ENCODE measurements at regions not wholly inside any gene's neighbourhood (a gene's known extent, or its start where the extent isn't known, plus 50 kb on each side); places are given as distances from the start of the nearest gene placed in this dataset.

DNA sequence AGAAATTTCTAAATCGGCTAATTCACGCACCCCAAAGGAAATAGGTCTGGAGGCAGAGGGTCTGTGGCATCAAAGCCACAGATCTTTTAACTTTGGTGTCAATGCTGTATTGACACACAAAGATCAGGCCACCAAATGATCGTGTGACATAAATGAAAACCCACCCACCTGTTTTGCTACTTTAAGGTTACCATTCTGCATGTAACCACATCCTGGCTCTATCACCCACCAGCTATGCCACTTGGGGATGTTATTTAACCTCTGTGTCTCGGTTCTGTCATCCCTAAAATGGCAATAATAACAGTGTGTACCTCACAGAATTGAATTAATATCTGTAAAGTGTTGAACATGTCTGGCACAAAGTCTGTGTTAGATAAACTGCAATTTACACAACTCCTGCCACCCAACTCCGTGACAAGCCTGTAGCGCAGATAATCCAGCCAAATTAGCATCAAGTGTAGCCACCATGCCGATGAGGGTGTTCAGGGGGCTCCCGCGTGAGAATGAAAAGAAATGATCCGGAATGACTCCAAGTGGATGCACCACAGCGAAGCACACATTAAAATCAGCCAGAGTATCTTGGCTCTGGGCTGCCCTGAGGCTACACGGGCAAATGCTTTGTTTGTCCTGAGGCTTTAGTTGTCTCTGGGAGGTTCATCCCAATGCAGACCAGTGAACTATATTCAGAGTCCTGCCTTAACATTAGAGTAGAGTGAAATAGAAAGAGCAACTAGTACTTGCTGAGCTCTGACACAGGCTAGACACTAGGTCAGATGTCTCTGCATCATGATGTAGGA, 158.4 kb upstream of the NEBL start:
- H3K27ac ChIP-seq, result no peak overlapping the region
- TF ChIP-seq, protein P1, sequence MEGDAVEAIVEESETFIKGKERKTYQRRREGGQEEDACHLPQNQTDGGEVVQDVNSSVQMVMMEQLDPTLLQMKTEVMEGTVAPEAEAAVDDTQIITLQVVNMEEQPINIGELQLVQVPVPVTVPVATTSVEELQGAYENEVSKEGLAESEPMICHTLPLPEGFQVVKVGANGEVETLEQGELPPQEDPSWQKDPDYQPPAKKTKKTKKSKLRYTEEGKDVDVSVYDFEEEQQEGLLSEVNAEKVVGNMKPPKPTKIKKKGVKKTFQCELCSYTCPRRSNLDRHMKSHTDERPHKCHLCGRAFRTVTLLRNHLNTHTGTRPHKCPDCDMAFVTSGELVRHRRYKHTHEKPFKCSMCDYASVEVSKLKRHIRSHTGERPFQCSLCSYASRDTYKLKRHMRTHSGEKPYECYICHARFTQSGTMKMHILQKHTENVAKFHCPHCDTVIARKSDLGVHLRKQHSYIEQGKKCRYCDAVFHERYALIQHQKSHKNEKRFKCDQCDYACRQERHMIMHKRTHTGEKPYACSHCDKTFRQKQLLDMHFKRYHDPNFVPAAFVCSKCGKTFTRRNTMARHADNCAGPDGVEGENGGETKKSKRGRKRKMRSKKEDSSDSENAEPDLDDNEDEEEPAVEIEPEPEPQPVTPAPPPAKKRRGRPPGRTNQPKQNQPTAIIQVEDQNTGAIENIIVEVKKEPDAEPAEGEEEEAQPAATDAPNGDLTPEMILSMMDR (IDR thresholded peaks at IDR 0.05), result no peak
- TF ChIP-seq POLR2A (IDR thresholded peaks at IDR 0.05) (no peak), POLR2AphosphoS5 (IDR thresholded peaks at IDR 0.05) (no peak)

DNA sequence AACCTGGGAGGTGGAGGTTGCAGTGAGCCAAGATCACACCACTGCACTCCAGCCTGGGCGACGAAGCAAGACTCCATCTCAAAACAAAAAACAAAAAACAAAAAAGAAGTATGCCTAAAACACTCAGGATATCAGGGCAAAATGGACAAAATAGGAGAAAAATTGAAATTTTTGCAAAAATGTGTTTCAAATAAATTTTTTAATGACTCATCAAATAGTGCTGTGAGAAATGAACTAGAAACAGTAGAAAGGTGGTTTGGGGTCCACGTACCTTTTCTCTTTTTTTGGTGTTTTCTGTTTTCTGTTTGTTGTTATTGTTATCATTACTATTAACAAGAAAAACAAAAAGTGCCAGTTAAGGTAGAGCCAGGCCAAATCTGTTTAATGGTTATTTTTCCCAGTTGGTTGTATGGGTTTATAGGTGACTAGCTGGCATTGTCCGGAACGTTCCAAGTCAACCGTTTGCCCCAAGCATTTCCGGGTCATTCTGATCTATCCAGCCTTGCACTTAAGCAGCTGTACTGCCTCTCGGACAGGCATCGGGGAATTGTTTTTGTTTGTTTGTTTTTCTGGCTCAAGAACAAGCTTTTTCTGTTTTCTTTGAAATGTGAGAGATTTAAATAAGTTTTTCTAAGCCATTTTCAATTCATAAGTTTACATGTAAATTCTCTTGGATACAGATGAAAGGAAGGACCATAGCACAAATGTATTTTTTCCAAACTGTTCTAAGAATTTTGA, 157.0 kb upstream of the NEBL start:
- TF ChIP-seq, protein P1 (IDR thresholded peaks at IDR 0.05), result no peak
- TF ChIP-seq POLR2A (IDR thresholded peaks at IDR 0.05), result no peak
- no peak for TF ChIP-seq POLR2AphosphoS5 (IDR thresholded peaks at IDR 0.05)
- H3K4me1 ChIP-seq, result no peaks in the 10 kb centered on the region
- intact Hi-C loops (cut with DNase I; ENCODE audit: low total_unique reads), result loop anchor here (5.0 kb wide), 1 partner anchor 853 kb away; no protein-coding TSS in a partner anchor
- no peak overlapping the region for H3K4me3 ChIP-seq
- H3K27ac ChIP-seq, result no peak overlapping the region
- DNase-seq (ENCODE audit: low spot score in 2 of 2), result no peak
- no peaks in the 10 kb centered on the region for H3K27me3 ChIP-seq
- peaks cover 0 to 8% of the 10 kb centered on the region in 2 donors for H3K9me3 ChIP-seq
- H3K36me3 ChIP-seq, result peaks cover 2% of the 10 kb centered on the region

More for the DNA sequence above, 158.4 kb upstream of the NEBL start:
- Histone ChIP-seq H3K4me1 (no peaks in the 10 kb centered on the region), H3K4me3 (no peak overlapping the region), H3K9me3 (peaks cover 0 to 16% of the 10 kb centered on the region in 2 donors), H3K27me3 (no peaks in the 10 kb centered on the region), H3K36me3 (peaks cover 5% of the 10 kb centered on the region)
- no peak for DNase-seq (ENCODE audit: low spot score in 2 of 2)
- intact Hi-C loops (cut with DNase I; ENCODE audit: low total_unique reads), result no loop called here

DNA sequence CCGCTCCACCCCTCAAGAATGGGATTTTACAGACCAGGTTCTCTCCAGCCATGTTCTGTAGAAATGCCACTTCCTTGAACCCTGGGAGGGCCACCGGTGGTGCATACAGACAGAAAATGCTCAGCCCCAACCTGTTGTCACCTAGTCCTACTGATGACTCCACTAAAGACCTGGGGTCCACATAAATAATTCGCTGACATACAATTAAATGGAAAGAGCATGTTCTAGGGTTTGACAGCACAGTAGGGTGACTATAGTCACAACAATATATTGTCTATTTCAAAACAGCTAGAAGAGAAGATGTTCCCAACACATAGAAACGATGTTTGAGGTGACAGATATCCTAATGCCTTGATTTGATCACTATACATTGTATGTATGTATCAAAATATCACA, 155.6 kb upstream of the NEBL start:
- Histone ChIP-seq H3K27me3 (no peaks in the 10 kb centered on the region), H3K27ac (no peak overlapping the region), H3K4me1 (no peaks in the 10 kb centered on the region), H3K36me3 (no peaks in the 10 kb centered on the region), H3K9me3 (no peaks in the 10 kb centered on the region), H3K4me3 (no peak overlapping the region)
- TF ChIP-seq POLR2A (IDR thresholded peaks at IDR 0.05) (no peak), POLR2AphosphoS5 (IDR thresholded peaks at IDR 0.05) (no peak)
- TF ChIP-seq, protein P1 (IDR thresholded peaks at IDR 0.05), result no peak
- no peak for DNase-seq (ENCODE audit: low spot score in 2 of 2)
- intact Hi-C loops (cut with DNase I; ENCODE audit: low total_unique reads), result loop anchor here (5.0 kb wide), 1 partner anchor 855 kb away; no protein-coding TSS in a partner anchor

DNA sequence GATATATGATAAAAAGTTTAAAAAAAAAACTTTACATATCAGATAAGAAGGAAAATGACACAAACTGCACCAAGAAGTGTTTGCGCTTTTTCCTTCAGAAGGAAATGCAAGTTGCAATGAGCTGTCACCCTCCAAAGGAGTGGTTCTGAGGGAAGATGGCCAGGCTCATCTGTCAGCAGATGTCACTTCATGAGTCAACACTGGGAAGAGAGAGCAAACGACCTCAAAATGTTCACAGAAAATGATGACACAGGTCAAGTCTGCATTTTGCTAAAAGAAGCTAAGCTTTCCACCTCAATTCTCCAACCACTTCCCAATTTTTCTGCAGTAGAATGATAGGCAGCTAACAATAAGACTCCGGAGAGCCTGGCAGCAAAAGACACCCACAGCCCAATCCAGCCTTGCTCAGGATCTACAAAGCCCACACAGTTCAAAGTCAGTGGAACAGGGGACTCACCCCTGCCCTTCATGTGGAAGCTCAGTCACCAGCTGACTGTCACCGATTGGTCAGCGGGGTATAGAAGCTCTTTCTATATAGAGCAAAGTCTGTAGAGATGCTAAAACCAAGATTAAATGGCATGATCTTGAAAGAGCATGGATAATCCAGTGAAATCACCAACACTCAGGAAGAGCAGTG, 155.1 kb upstream of the NEBL start:
- TF ChIP-seq, protein P1 (IDR thresholded peaks at IDR 0.05), result no peak
- TF ChIP-seq POLR2AphosphoS5 (IDR thresholded peaks at IDR 0.05) (no peak), POLR2A (IDR thresholded peaks at IDR 0.05) (no peak)
- no peak for DNase-seq (ENCODE audit: low spot score in 2 of 2)
- intact Hi-C loops (cut with DNase I; ENCODE audit: low total_unique reads), result loop anchor here (5.0 kb wide), 1 partner anchor 855 kb away; no protein-coding TSS in a partner anchor
- Histone ChIP-seq H3K27me3 (no peaks in the 10 kb centered on the region), H3K4me3 (no peak overlapping the region), H3K36me3 (no peaks in the 10 kb centered on the region), H3K4me1 (no peaks in the 10 kb centered on the region), H3K27ac (no peak overlapping the region), H3K9me3 (no peaks in the 10 kb centered on the region)

Data from breast epithelium (tissue), 4 donors.